HCT116 (cell line): ENCODE measurements at regions not wholly inside any gene's neighbourhood (a gene's known extent, or its start where the extent isn't known, plus 50 kb on each side); places are given as distances from the start of the nearest gene placed in this dataset.

Source experiments
- ATAC-seq: fragments of 200-7000 bp; cut with Tn5 transposase; 2 replicates; pipeline ENCODE4 v1.9.1; 2020; ENCODE audit warnings: mild to moderate bottlenecking, moderate library complexity
- BruUV-seq: library from RNA; stranded (reverse); fragments of 400-500 nt; replicated peaks from 2 replicates; lab custom pipeline; 2021; lab: Mats Ljungman, UMichigan
- CTCF ChIA-PET: fragments of 300-600 bp; sonication (Branson Sonifier 250); formaldehyde crosslinking; loops from one replicate; lab custom pipeline; 2021; ENCODE audit warnings: antibody characterized with exemption; lab: Charles Lee
- POLR2A ChIA-PET: fragments of 300-600, 350-600 bp; sonication (Branson Sonifier 250); formaldehyde crosslinking; loops from one replicate; lab custom pipeline; 2021; ENCODE audit warnings: antibody characterized with exemption; lab: Charles Lee
- RAD21 ChIA-PET, 2 experiments: fragments of 300-600 bp; sonication (Branson Sonifier 250); formaldehyde crosslinking; loops; one replicate each; lab custom pipeline; 2023; ENCODE audit warnings: low total read pairs in 2 of 2; ENCODE audit not compliant: uncharacterized antibody in 2 of 2, unreplicated experiment in 2 of 2, low non-redundant PET in 1 of 2; lab: Charles Lee
- DNase-seq: peaks from one replicate; pipeline ENCODE4 v3.0.0-alpha.2; 2010; ENCODE audit warnings: low read depth, low spot score
- H2AFZ ChIP-seq: fragments of 200-600 bp; shearing (Covaris generic), sonication (generic); 2 replicates; pipeline ENCODE4 v1.6.1; 2017; ENCODE audit warnings: low read depth, mixed run types, mixed read lengths, antibody characterized with exemption, low read length; ENCODE audit not compliant: poor library complexity, severe bottlenecking
- H3K27ac ChIP-seq: 2 replicates; pipeline ENCODE4 v1.5.1; 2012; ENCODE audit warnings: low read depth, low read length
- H3K27me3 ChIP-seq: fragments of 200-600 bp; sonication (generic); 2 replicates; pipeline ENCODE4 v1.6.1; 2016; ENCODE audit warnings: mixed run types, low read length, mixed read lengths; ENCODE audit not compliant: insufficient read depth
- H3K36me3 ChIP-seq, 2 experiments: fragments of 200-500 bp in 1 of 2; fragments of 200-600 bp in 1 of 2; sonication (Bioruptor generic) in 1 of 2; sonication (generic) in 1 of 2; 2 replicates each; pipeline versions ENCODE4 v1.5.1 to v1.6.1; 2014 to 2016; ENCODE audit warnings: low read length in 2 of 2, inconsistent platforms in 1 of 2, mixed read lengths in 1 of 2, mixed run types in 1 of 2; ENCODE audit not compliant: insufficient read depth in 2 of 2, control insufficient read depth in 1 of 2
- H3K4me1 ChIP-seq, 2 experiments: fragments of 200-600 bp in 1 of 2; sonication (generic) in 1 of 2; 2 replicates each; pipeline versions ENCODE4 v1.5.1 to v1.6.1; 2012 to 2017; ENCODE audit warnings: low read length in 2 of 2, inconsistent platforms in 1 of 2, mild to moderate bottlenecking in 1 of 2, mixed read lengths in 1 of 2, mixed run types in 1 of 2, moderate library complexity in 1 of 2; ENCODE audit not compliant: insufficient read depth in 2 of 2, control insufficient read depth in 1 of 2
- H3K4me2 ChIP-seq: fragments of 200-600 bp; sonication (generic); 2 replicates; pipeline ENCODE4 v1.6.1; 2017; ENCODE audit warnings: mixed run types, low read length, mixed read lengths
- H3K4me3 ChIP-seq, 2 experiments: fragments of 200-600 bp in 1 of 2; sonication (generic) in 1 of 2; replicated peaks in 1 of 2; 2 replicates each; pipeline ENCODE4 v1.5.1; 2011 to 2016; ENCODE audit warnings: low read length in 2 of 2, control low read depth in 1 of 2, low read depth in 1 of 2, mild to moderate bottlenecking in 1 of 2, mixed read lengths in 1 of 2, mixed run types in 1 of 2
- H3K79me2 ChIP-seq: fragments of 200-600 bp; sonication (generic); 2 replicates; pipeline ENCODE4 v1.6.1; 2017; ENCODE audit warnings: mild to moderate bottlenecking, mixed run types, low read length, moderate library complexity, mixed read lengths; ENCODE audit not compliant: insufficient read depth
- H3K9ac ChIP-seq: fragments of 200-600 bp; sonication (generic); 2 replicates; pipeline ENCODE4 v1.6.1; 2016; ENCODE audit warnings: low read length, mixed read lengths
- H3K9me2 ChIP-seq: fragments of 200-600 bp; sonication (generic), shearing (Covaris generic); 2 replicates; pipeline ENCODE4 v1.6.1; 2017; ENCODE audit warnings: mixed run types, mild to moderate bottlenecking, moderate library complexity; ENCODE audit not compliant: insufficient read depth
- H3K9me3 ChIP-seq, 2 experiments: fragments of 200-500 bp in 1 of 2; fragments of 200-600 bp in 1 of 2; sonication (Bioruptor generic) in 1 of 2; sonication (generic) in 1 of 2; 2 replicates each; pipeline ENCODE4 v1.6.1; 2014 to 2017; ENCODE audit warnings: low read length in 2 of 2, mixed read lengths in 2 of 2, inconsistent platforms in 1 of 2, low read depth in 1 of 2, mild to moderate bottlenecking in 1 of 2, mixed run types in 1 of 2, moderate library complexity in 1 of 2; ENCODE audit not compliant: control insufficient read depth in 1 of 2, insufficient read depth in 1 of 2
- H4K20me1 ChIP-seq: fragments of 200-600 bp; sonication (generic), shearing (Covaris generic); 2 replicates; pipeline ENCODE4 v1.6.1; 2017; ENCODE audit warnings: mixed run types, mild to moderate bottlenecking, moderate library complexity; ENCODE audit not compliant: insufficient read depth
- CBX3 ChIP-seq: IDR thresholded peaks from 2 replicates; pipeline ENCODE4 v1.6.1; 2012; ENCODE audit warnings: low read depth
- CEBPB ChIP-seq: IDR thresholded peaks from 2 replicates; pipeline ENCODE4 v1.6.1; 2012; ENCODE audit warnings: low read depth
- CTCF ChIP-seq, 3 experiments: fragments of 200-600 bp in 1 of 3; sonication (generic) in 1 of 3; IDR thresholded peaks in 2 of 3; conservative IDR thresholded peaks in 1 of 3; 2 replicates each; pipeline ENCODE4 v1.5.1; 2012 to 2017; ENCODE audit warnings: low read depth in 2 of 3, low read length in 2 of 3, antibody characterized with exemption in 1 of 3, borderline replicate concordance in 1 of 3, control low read depth in 1 of 3, mild to moderate bottlenecking in 1 of 3, mixed read lengths in 1 of 3, mixed run types in 1 of 3, moderate library complexity in 1 of 3; ENCODE audit not compliant: insufficient read depth in 1 of 3
- ELF1 ChIP-seq: IDR thresholded peaks from 2 replicates; pipeline ENCODE4 v1.6.1; 2012; ENCODE audit warnings: low read depth, borderline replicate concordance
- EZH2 ChIP-seq: fragments of 200-600 bp; sonication (generic); IDR thresholded peaks from 2 replicates; pipeline ENCODE4 v1.6.1; 2017; ENCODE audit warnings: antibody characterized with exemption, mixed run types
- EZH2phosphoT487 ChIP-seq: fragments of 200-600 bp; IDR thresholded peaks from 2 replicates; pipeline ENCODE4 v1.6.1; 2018; ENCODE audit warnings: antibody characterized with exemption, borderline replicate concordance
- FOSL1 ChIP-seq: IDR thresholded peaks from 2 replicates; pipeline ENCODE4 v1.6.1; 2012; ENCODE audit warnings: low read depth
- JUND ChIP-seq: IDR thresholded peaks from 2 replicates; pipeline ENCODE4 v1.6.1; 2012
- POLR2A ChIP-seq: IDR thresholded peaks from 2 replicates; pipeline ENCODE4 v1.7.0; 2011; ENCODE audit warnings: borderline replicate concordance; ENCODE audit not compliant: insufficient read depth, insufficient read length; ENCODE audit errors: extremely low read depth
- REST ChIP-seq: IDR thresholded peaks from 2 replicates; pipeline ENCODE4 v1.6.1; 2012; ENCODE audit warnings: low read depth
- SP1 ChIP-seq: IDR thresholded peaks from 2 replicates; pipeline ENCODE4 v1.6.1; 2012; ENCODE audit warnings: low read depth
- SRF ChIP-seq: IDR thresholded peaks from 2 replicates; pipeline ENCODE4 v1.6.1; 2012; ENCODE audit warnings: low read depth
- TCF7L2 ChIP-seq: IDR thresholded peaks from 2 replicates; pipeline ENCODE4 v1.7.0; 2011; ENCODE audit warnings: borderline replicate concordance, inconsistent platforms; ENCODE audit not compliant: insufficient read depth, insufficient read length; ENCODE audit errors: extremely low read depth
- YY1 ChIP-seq: IDR thresholded peaks from 2 replicates; pipeline ENCODE4 v1.6.1; 2011; ENCODE audit warnings: low read length, low read depth, moderate library complexity, mild to moderate bottlenecking; ENCODE audit not compliant: insufficient replicate concordance; ENCODE audit errors: extremely low read depth
- ZBTB33 ChIP-seq: IDR thresholded peaks from 2 replicates; pipeline ENCODE4 v1.6.1; 2011; ENCODE audit warnings: mild to moderate bottlenecking, low read length, moderate library complexity; ENCODE audit not compliant: insufficient replicate concordance; ENCODE audit errors: extremely low read depth
- ZFX ChIP-seq: fragments of 450-650 bp; IDR thresholded peaks from 2 replicates; pipeline ENCODE4 v1.6.1; 2017
- intact Hi-C: fragments of 100-400 bp; cut with micrococcal nuclease; formaldehyde crosslinking; loops from 2 replicates; pipeline ENCODE4 v1.10.0; 2022
- TF ChIP-seq, protein P1 (sequence below): IDR thresholded peaks from 2 replicates; pipeline ENCODE4 v1.6.1; 2012

DNA sequence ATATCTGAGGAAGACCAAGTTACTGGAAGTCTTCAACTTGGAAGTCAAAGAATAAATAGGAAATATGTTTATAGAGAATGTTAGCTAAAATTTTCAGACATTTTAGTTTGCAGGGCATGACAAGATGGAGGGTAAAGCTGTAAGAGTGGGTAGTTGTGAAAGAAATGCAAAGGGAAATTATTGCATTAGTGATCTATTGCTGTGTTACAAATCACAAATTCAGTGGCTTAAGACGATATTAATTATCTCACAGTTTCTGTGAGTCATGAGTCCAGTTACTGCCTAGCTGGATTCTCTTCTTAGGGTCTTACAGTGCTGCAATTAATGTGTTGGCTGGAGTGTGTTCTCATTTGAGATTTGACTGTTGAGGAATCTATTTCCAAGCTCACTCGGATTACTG, 62.9 kb upstream of the CAMK2D start:
- BruUV-seq = no TSS peak
- H3K9me3 ChIP-seq = no peaks in the 10 kb centered on the region
- no peak overlapping the region for H2AFZ ChIP-seq
- RAD21 ChIA-PET = no interaction called here
- no peaks in the 10 kb centered on the region for H4K20me1 ChIP-seq
- TF ChIP-seq, protein P1, sequence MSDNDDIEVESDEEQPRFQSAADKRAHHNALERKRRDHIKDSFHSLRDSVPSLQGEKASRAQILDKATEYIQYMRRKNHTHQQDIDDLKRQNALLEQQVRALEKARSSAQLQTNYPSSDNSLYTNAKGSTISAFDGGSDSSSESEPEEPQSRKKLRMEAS = no peak
- TF ChIP-seq ELF1 (no peak), CEBPB (no peak), REST (no peak), JUND (no peak), EZH2phosphoT487 (no peak), POLR2A (no peak), TCF7L2 (no peak), EZH2 (no peak), ZFX (no peak), FOSL1 (no peak), ZBTB33 (no peak), CBX3 (no peak), SP1 (no peak), CTCF (IDR thresholded peaks at IDR 0.05 in 2 of 3, conservative IDR thresholded peaks at IDR 0.05 in 1 of 3; ENCODE audit: borderline replicate concordance in 1 of 3, insufficient read depth in 1 of 3, low read depth in 2 of 3, low read length in 2 of 3) (no peak), YY1 (no peak), SRF (no peak)
- TF ChIP-seq, all 23 proteins: peak for 0
- Histone ChIP-seq H3K9ac (no peak overlapping the region), H3K27me3 (no peaks in the 10 kb centered on the region), H3K9me2 (no peaks in the 10 kb centered on the region), H3K4me3 (no peak overlapping the region), H3K4me2 (no peak overlapping the region), H3K79me2 (no peaks in the 10 kb centered on the region), H3K36me3 (no peaks in the 10 kb centered on the region), H3K4me1 (no peaks in the 10 kb centered on the region), H3K27ac (no peak overlapping the region)
- POLR2A ChIA-PET = no interaction called here
- intact Hi-C loops = no loop called here
- DNase-seq (no peak), ATAC-seq (no peak)
- CTCF ChIA-PET = no interaction called here
